Keratinocyte (primary cell): ENCODE measurements at regions not wholly inside any gene's neighbourhood (a gene's known extent, or its start where the extent isn't known, plus 50 kb on each side); places are given as distances from the start of the nearest gene placed in this dataset.

Experiments
- DNase-seq: peaks from one replicate; pipeline ENCODE4 v3.0.0-alpha.2; 2011; ENCODE audit warnings: low read depth, missing footprints, low spot score
- FAIRE-seq: peaks from 2 replicates; lab custom pipeline; 2011; peaks lifted over from hg19 to GRCh38; lab: Jason Lieb, UNC
- H2AFZ ChIP-seq: 2 replicates; pipeline ENCODE4 v1.6.0; 2012; ENCODE audit warnings: low read length, control low read depth, inconsistent platforms; ENCODE audit not compliant: control insufficient read depth
- H3K27ac ChIP-seq: 2 replicates; pipeline ENCODE4 v1.5.1; 2011; ENCODE audit warnings: low read length; ENCODE audit not compliant: control insufficient read depth, insufficient read depth
- H3K27me3 ChIP-seq: 3 replicates; pipeline ENCODE4 v1.6.0; 2011; ENCODE audit warnings: low read length; ENCODE audit not compliant: control insufficient read depth, insufficient read depth; ENCODE audit errors: extremely low read depth
- H3K36me3 ChIP-seq, 2 experiments: 2 replicates in 1 of 2; 3 replicates in 1 of 2; pipeline ENCODE4 v1.5.1; 2011; ENCODE audit warnings: low read length in 2 of 2, mild to moderate bottlenecking in 1 of 2; ENCODE audit not compliant: control insufficient read depth in 2 of 2, insufficient read depth in 2 of 2; ENCODE audit errors: extremely low read depth in 1 of 2
- H3K4me1 ChIP-seq: 3 replicates; pipeline ENCODE4 v1.5.1; 2011; ENCODE audit warnings: low read length; ENCODE audit not compliant: control insufficient read depth, insufficient read depth; ENCODE audit errors: extremely low read depth
- H3K4me2 ChIP-seq: 3 replicates; pipeline ENCODE4 v1.6.0; 2011; ENCODE audit warnings: low read depth, low read length; ENCODE audit not compliant: control insufficient read depth, insufficient read depth; ENCODE audit errors: extremely low read depth
- H3K4me3 ChIP-seq, 3 experiments: fragments of 200-600 bp in 1 of 3; sonication (generic) in 1 of 3; 2 replicates in 2 of 3; 3 replicates in 1 of 3; pipeline ENCODE4 v1.5.1; 2011 to 2016; ENCODE audit warnings: low read length in 3 of 3, mild to moderate bottlenecking in 3 of 3, control low read depth in 2 of 3, inconsistent platforms in 1 of 3, low read depth in 1 of 3, mixed read lengths in 1 of 3, mixed run types in 1 of 3, moderate library complexity in 1 of 3; ENCODE audit not compliant: control insufficient read depth in 2 of 3, insufficient read depth in 2 of 3; ENCODE audit errors: extremely low read depth in 1 of 3
- H3K79me2 ChIP-seq: 2 replicates; pipeline ENCODE4 v1.6.0; 2012; ENCODE audit warnings: low read length; ENCODE audit not compliant: control insufficient read depth, insufficient read depth
- H3K9ac ChIP-seq: 3 replicates; pipeline ENCODE4 v1.6.0; 2011; ENCODE audit warnings: low read length; ENCODE audit not compliant: control insufficient read depth, insufficient read depth; ENCODE audit errors: extremely low read depth
- H3K9me1 ChIP-seq: 3 replicates; pipeline ENCODE4 v1.6.0; 2011; ENCODE audit warnings: low read length; ENCODE audit not compliant: control insufficient read depth, insufficient read depth; ENCODE audit errors: extremely low read depth
- H3K9me3 ChIP-seq: 2 replicates; pipeline ENCODE4 v1.5.1; 2012; ENCODE audit warnings: low read depth, low read length; ENCODE audit not compliant: control insufficient read depth
- H4K20me1 ChIP-seq: 3 replicates; pipeline ENCODE4 v1.6.0; 2011; ENCODE audit warnings: low read length; ENCODE audit not compliant: control insufficient read depth, insufficient read depth; ENCODE audit errors: extremely low read depth
- EZH2 ChIP-seq: IDR thresholded peaks from one replicate; pipeline ENCODE4 v1.6.1; 2012; ENCODE audit warnings: inconsistent platforms, mild to moderate bottlenecking, low read length, moderate library complexity
- dilution Hi-C: fragments of 300-500 bp; cut with MboI; formaldehyde crosslinking; loops from one replicate; pipeline ENCODE4 v1.7.0; 2020; ENCODE audit warnings: low sequenced_read_pairs; ENCODE audit not compliant: extremely low pct_ligation_motif_present
- TF ChIP-seq, protein P1 (sequence below), 3 experiments: IDR thresholded peaks in 1 of 3; conservative IDR thresholded peaks in 1 of 3; optimal IDR thresholded peaks in 1 of 3; 2 replicates in 2 of 3; 3 replicates in 1 of 3; pipeline versions ENCODE3 to v1.5.1; 2011; ENCODE audit warnings: low read length in 3 of 3, mild to moderate bottlenecking in 3 of 3, moderate library complexity in 2 of 3, control low read depth in 1 of 3, inconsistent platforms in 1 of 3; ENCODE audit not compliant: insufficient read depth in 2 of 3; ENCODE audit errors: extremely low read depth in 1 of 3

DNA sequence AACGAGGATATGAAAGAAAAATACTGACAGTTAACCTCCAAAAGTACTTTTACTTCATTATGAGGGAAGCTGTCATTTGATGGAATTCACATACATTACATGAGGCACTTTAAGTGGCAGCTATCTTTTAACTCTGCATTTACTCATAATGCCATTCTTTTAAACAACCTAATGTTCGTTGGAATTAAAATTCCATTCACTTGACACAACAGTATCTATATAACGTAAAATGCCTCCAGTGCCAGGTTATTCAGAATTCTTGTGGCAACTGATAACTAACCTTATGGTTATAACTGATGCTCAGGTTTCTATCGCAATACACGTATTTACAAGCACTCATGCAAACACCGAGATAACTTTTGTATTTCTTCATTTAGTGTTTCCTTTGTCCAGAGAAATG lies 376.9 kb upstream of the GRAMD2B start:
- no peaks in the 10 kb centered on the region for H3K79me2 ChIP-seq
- no peak overlapping the region for H3K4me2 ChIP-seq
- no peak overlapping the region for H2AFZ ChIP-seq
- no peak overlapping the region for H3K27ac ChIP-seq
- no peaks in the 10 kb centered on the region for H3K36me3 ChIP-seq
- no peaks in the 10 kb centered on the region for H3K27me3 ChIP-seq
- no peaks in the 10 kb centered on the region for H3K4me1 ChIP-seq
- TF ChIP-seq EZH2, result no peak
- TF ChIP-seq, protein P1, sequence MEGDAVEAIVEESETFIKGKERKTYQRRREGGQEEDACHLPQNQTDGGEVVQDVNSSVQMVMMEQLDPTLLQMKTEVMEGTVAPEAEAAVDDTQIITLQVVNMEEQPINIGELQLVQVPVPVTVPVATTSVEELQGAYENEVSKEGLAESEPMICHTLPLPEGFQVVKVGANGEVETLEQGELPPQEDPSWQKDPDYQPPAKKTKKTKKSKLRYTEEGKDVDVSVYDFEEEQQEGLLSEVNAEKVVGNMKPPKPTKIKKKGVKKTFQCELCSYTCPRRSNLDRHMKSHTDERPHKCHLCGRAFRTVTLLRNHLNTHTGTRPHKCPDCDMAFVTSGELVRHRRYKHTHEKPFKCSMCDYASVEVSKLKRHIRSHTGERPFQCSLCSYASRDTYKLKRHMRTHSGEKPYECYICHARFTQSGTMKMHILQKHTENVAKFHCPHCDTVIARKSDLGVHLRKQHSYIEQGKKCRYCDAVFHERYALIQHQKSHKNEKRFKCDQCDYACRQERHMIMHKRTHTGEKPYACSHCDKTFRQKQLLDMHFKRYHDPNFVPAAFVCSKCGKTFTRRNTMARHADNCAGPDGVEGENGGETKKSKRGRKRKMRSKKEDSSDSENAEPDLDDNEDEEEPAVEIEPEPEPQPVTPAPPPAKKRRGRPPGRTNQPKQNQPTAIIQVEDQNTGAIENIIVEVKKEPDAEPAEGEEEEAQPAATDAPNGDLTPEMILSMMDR (optimal IDR thresholded peaks at IDR 0.05 in 1 of 3, IDR thresholded peaks at IDR 0.05 in 1 of 3, conservative IDR thresholded peaks at IDR 0.05 in 1 of 3; ENCODE audit: extremely low read depth in 1 of 3, insufficient read depth in 2 of 3, low read length in 3 of 3), result no peak
- H4K20me1 ChIP-seq, result no peaks in the 10 kb centered on the region
- no peak overlapping the region for H3K9ac ChIP-seq
- H3K9me3 ChIP-seq, result no peaks in the 10 kb centered on the region
- dilution Hi-C loops, result no loop called here
- H3K9me1 ChIP-seq, result no peaks in the 10 kb centered on the region
- H3K4me3 ChIP-seq, result no peak overlapping the region
- DNase-seq (no peak), FAIRE-seq (no peak)

DNA sequence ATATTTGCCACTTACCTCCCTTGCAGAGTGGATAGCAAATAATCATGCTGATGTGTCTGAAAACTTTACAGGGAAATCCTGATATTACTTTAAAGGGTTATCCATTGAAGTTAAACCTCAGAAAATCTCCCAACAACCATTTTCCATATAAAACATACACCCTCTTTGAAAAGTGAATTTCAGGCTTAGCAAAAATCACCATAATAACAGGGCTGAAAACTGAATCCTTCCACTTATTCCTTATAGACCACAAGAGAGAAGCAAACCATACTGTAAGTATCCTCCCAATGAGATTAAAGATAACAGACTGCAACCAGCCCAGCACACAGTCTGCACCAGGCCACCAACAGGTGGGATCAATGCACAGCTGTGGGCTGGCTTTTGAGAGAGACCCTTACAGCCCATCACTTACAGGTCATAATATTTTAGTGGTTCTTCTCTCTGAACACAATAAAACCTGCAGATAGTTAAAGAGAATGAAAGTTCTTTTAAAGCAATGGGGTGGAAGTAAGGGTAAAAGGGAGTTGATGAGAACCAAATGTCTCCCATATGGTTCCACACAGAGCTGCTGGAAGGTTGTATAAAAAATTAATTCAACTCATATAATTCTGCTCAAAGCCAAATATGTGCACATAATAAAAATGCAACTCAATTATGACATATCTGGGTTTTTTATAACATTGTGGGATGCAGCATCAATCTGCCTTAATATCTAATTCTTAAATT lies 376.2 kb upstream of the GRAMD2B start:
- H3K9ac ChIP-seq, result no peak overlapping the region
- H3K4me3 ChIP-seq, result no peak overlapping the region
- H3K27me3 ChIP-seq, result no peaks in the 10 kb centered on the region
- H3K9me1 ChIP-seq, result no peaks in the 10 kb centered on the region
- H3K9me3 ChIP-seq, result no peaks in the 10 kb centered on the region
- no peaks in the 10 kb centered on the region for H3K79me2 ChIP-seq
- no peak for DNase-seq
- H3K4me2 ChIP-seq, result no peak overlapping the region
- dilution Hi-C loops, result no loop called here
- no peaks in the 10 kb centered on the region for H3K4me1 ChIP-seq
- H4K20me1 ChIP-seq, result no peaks in the 10 kb centered on the region
- H3K27ac ChIP-seq, result no peak overlapping the region
- TF ChIP-seq, protein P1 (optimal IDR thresholded peaks at IDR 0.05 in 1 of 3, IDR thresholded peaks at IDR 0.05 in 1 of 3, conservative IDR thresholded peaks at IDR 0.05 in 1 of 3; ENCODE audit: extremely low read depth in 1 of 3, insufficient read depth in 2 of 3, low read length in 3 of 3), result no peak
- no peak for TF ChIP-seq EZH2
- no peaks in the 10 kb centered on the region for H3K36me3 ChIP-seq
- H2AFZ ChIP-seq, result no peak overlapping the region
- no peak for FAIRE-seq
